Uterus (tissue), 3 donors: ENCODE measurements at regions not wholly inside any gene's neighbourhood (a gene's known extent, or its start where the extent isn't known, plus 50 kb on each side); places are given as distances from the start of the nearest gene placed in this dataset.
"Not testable (repeated sequence)": the region's sequence is repeated elsewhere in the genome, so short reads cannot be mapped to it uniquely, and the experiment has no call there.

Experiments
- DNase-seq, 2 donors: peaks; one replicate each; pipeline ENCODE4 v3.0.0-alpha.2; 2019 to 2020
- H3K27ac ChIP-seq, 2 donors: fragments of 200-600 bp; sonication (generic); 1 replicate in 1 of 2; 2 replicates in 1 of 2; pipeline ENCODE4 v1.5.1; 2016 to 2018
- H3K27me3 ChIP-seq, 2 donors: fragments of 200-600 bp; sonication (generic); one replicate each; pipeline ENCODE4 v1.5.1; 2018 to 2019; ENCODE audit warnings: control low read depth in 1 of 2
- H3K36me3 ChIP-seq, 2 donors: fragments of 200-600 bp; sonication (generic); one replicate each; pipeline ENCODE4 v1.5.1; 2019; ENCODE audit warnings: control low read depth in 1 of 2
- H3K4me1 ChIP-seq, 2 donors: fragments of 200-600 bp; sonication (generic); one replicate each; pipeline ENCODE4 v1.5.1; 2018 to 2019; ENCODE audit warnings: control low read depth in 1 of 2
- H3K4me3 ChIP-seq, 2 donors: fragments of 200-600 bp; sonication (generic); 1 replicate in 1 of 2; 2 replicates in 1 of 2; pipeline ENCODE4 v1.5.1; 2018 to 2019; ENCODE audit warnings: mild to moderate bottlenecking in 1 of 2
- H3K9me3 ChIP-seq, 2 donors: fragments of 200-600 bp; sonication (generic); one replicate each; pipeline ENCODE4 v1.5.1; 2019; ENCODE audit warnings: control low read depth in 1 of 2
- CTCF ChIP-seq, 4 experiments: fragments of 200-600 bp in 2 of 4; fragments of 450-650 bp in 2 of 4; sonication (generic) in 2 of 4; IDR thresholded peaks; one replicate each; pipeline ENCODE4 v1.5.1; 2016 to 2019; ENCODE audit warnings: antibody characterized with exemption in 4 of 4, mild to moderate bottlenecking in 2 of 4, moderate library complexity in 1 of 4
- POLR2A ChIP-seq, 2 donors: fragments of 450-650 bp; IDR thresholded peaks; one replicate each; pipeline ENCODE4 v1.6.1; 2016; ENCODE audit warnings: antibody characterized with exemption in 2 of 2, mild to moderate bottlenecking in 1 of 2, moderate library complexity in 1 of 2
- intact Hi-C: fragments of 100-400 bp; cut with DNase I; formaldehyde crosslinking; loops from one replicate; pipeline ENCODE4 v1.15.1; 2023; ENCODE audit warnings: low total_unique reads
- donor health status: DM: yes; HTN: yes; CAD: no.

- no peak for TF ChIP-seq CTCF (IDR thresholded peaks at IDR 0.05)
- no peak for TF ChIP-seq POLR2A (IDR thresholded peaks at IDR 0.05)
- H3K27me3 ChIP-seq: no peaks in the 10 kb centered on the region
- H3K4me1 ChIP-seq: no peaks in the 10 kb centered on the region
- DNase-seq: no peak
- H3K9me3 ChIP-seq: no peaks in the 10 kb centered on the region
- intact Hi-C loops: no loop called here
- H3K27ac ChIP-seq: no peak overlapping the region
- H3K4me3 ChIP-seq: no peak overlapping the region
- H3K36me3 ChIP-seq: no peaks in the 10 kb centered on the region
Measured at GRCh38 chr1:221279146-221279545, 399.9 kb downstream of the HLX start.

GRCh38 chr1:221283532-221283931, 404.3 kb downstream of the HLX start:
- Histone ChIP-seq H3K36me3 (no peaks in the 10 kb centered on the region), H3K27me3 (no peaks in the 10 kb centered on the region), H3K9me3 (no peaks in the 10 kb centered on the region), H3K4me1 (no peaks in the 10 kb centered on the region), H3K4me3 (no peak overlapping the region), H3K27ac (no peak overlapping the region)
- TF ChIP-seq POLR2A (IDR thresholded peaks at IDR 0.05) (no peak), CTCF (IDR thresholded peaks at IDR 0.05) (no peak)
- intact Hi-C loops: no loop called here
- no peak for DNase-seq

- no peak overlapping the region for H3K27ac ChIP-seq
- DNase-seq: no peak
- intact Hi-C loops: no loop called here
- H3K36me3 ChIP-seq: no peaks in the 10 kb centered on the region
- H3K4me3 ChIP-seq: no peak overlapping the region
- H3K4me1 ChIP-seq: no peaks in the 10 kb centered on the region
- no peaks in the 10 kb centered on the region for H3K27me3 ChIP-seq
- TF ChIP-seq POLR2A (IDR thresholded peaks at IDR 0.05): no peak
- no peak for TF ChIP-seq CTCF (IDR thresholded peaks at IDR 0.05)
- no peaks in the 10 kb centered on the region for H3K9me3 ChIP-seq
Measured at GRCh38 chr1:221284028-221284427, 404.8 kb downstream of the HLX start.

- H3K4me3 ChIP-seq, H3K27me3 ChIP-seq, H3K27ac ChIP-seq, H3K4me1 ChIP-seq, H3K36me3 ChIP-seq, intact Hi-C loops, DNase-seq, H3K9me3 ChIP-seq: not testable (repeated sequence)
Measured at GRCh38 chr1:221284991-221285390, 405.7 kb downstream of the HLX start.

GRCh38 chr1:221285458-221286210, 406.4 kb downstream of the HLX start:
- H3K27me3 ChIP-seq, H3K9me3 ChIP-seq, H3K4me3 ChIP-seq, intact Hi-C loops, H3K27ac ChIP-seq, H3K4me1 ChIP-seq, DNase-seq, H3K36me3 ChIP-seq: not testable (repeated sequence)

GRCh38 chr1:221286399-221286798, 407.2 kb downstream of the HLX start:
- DNase-seq: no peak
- Histone ChIP-seq H3K27ac (no peak overlapping the region), H3K9me3 (no peaks in the 10 kb centered on the region), H3K4me3 (no peak overlapping the region), H3K36me3 (no peaks in the 10 kb centered on the region), H3K4me1 (no peaks in the 10 kb centered on the region), H3K27me3 (no peaks in the 10 kb centered on the region)
- TF ChIP-seq POLR2A (IDR thresholded peaks at IDR 0.05) (no peak), CTCF (IDR thresholded peaks at IDR 0.05) (no peak)
- intact Hi-C loops: no loop called here
